ENCODE measurements at regions not wholly inside any gene's neighbourhood (a gene's known extent, or its start where the extent isn't known, plus 50 kb on each side); places are given as distances from the start of the nearest gene placed in this dataset.

DNA sequence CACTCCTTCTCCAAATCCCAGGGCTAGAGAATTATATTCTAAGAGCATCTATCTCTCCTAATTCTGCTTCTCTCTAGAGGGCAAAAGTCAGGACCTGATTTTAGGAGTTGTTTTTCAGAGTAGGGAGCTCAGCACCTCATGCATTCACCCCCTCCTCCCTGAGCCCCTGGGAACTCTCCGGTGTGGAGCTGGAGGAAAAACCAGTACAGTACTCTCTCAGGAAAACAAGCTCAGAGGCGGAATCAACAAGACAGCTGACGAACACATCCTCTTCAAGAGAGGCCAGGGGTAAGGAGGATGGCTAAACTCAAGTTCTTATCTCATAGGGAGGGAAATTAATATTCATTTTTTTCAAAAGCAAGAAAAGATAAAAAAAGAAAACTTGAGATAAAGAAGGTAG, 120.1 kb upstream of the CDYL start:
- TF ChIP-seq, protein P1, sequence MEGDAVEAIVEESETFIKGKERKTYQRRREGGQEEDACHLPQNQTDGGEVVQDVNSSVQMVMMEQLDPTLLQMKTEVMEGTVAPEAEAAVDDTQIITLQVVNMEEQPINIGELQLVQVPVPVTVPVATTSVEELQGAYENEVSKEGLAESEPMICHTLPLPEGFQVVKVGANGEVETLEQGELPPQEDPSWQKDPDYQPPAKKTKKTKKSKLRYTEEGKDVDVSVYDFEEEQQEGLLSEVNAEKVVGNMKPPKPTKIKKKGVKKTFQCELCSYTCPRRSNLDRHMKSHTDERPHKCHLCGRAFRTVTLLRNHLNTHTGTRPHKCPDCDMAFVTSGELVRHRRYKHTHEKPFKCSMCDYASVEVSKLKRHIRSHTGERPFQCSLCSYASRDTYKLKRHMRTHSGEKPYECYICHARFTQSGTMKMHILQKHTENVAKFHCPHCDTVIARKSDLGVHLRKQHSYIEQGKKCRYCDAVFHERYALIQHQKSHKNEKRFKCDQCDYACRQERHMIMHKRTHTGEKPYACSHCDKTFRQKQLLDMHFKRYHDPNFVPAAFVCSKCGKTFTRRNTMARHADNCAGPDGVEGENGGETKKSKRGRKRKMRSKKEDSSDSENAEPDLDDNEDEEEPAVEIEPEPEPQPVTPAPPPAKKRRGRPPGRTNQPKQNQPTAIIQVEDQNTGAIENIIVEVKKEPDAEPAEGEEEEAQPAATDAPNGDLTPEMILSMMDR (IDR thresholded peaks at IDR 0.05; ENCODE audit: low read depth, low read length), result no peak
- TF ChIP-seq MYC (IDR thresholded peaks at IDR 0.05; ENCODE audit: low read depth, low read length) (no peak), POLR2A (IDR thresholded peaks at IDR 0.05; ENCODE audit: extremely low read depth, insufficient read length) (no peak)
- TF ChIP-seq, protein P2, sequence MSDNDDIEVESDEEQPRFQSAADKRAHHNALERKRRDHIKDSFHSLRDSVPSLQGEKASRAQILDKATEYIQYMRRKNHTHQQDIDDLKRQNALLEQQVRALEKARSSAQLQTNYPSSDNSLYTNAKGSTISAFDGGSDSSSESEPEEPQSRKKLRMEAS (IDR thresholded peaks at IDR 0.05; ENCODE audit: low read depth, low read length), result no peak
- DNase-seq (ENCODE audit: low read depth), result no peak

DNA sequence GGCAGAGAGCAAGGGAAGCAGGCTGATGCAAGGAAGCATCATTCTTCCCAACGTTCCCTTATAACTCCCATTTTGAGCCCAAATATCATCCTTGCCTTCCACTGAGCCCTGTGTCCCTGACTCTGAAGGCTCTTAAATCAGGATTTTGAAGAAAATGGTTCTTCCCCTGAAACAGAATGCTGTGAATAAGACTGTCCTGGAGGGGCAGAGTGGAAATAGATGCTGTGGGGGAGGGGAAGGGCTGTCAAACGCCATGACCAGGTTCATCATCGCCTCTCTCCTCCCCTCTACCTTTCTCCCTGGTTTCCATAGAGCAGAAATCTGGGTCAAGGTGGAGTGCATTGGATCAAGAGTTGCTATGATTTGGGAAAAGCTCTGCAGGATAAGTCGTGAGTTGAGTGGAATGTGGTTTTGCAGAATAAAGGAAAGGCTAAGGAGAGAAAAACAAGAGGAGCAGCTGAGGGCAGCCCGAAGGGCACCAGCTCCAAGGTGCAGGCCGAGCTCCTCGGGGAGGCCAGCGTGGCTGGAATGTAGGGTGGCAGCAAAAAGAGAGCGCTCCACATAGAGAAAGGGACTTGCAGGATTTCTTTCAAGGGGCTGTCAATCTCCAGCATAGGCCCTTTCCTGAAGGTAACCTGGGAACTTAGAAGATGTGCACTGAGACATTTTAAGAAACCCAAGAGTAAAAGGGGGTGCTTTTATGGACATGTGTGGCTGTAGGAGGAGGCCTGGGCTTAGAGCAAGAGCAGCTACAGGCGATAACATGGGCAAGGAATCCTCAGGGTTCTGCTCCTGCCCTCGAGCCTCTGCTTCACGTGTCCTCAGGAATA, 120.8 kb upstream of the CDYL start:
- TF ChIP-seq, protein P2 (IDR thresholded peaks at IDR 0.05; ENCODE audit: low read depth, low read length), result no peak
- TF ChIP-seq POLR2A (IDR thresholded peaks at IDR 0.05; ENCODE audit: extremely low read depth, insufficient read length), result no peak
- TF ChIP-seq, protein P1 (IDR thresholded peaks at IDR 0.05; ENCODE audit: low read depth, low read length), result no peak
- H3K4me3 ChIP-seq (ENCODE audit: low read depth, low read length), result no peak overlapping the region
- no peak for DNase-seq (ENCODE audit: low read depth)

More for the DNA sequence above, 120.1 kb upstream of the CDYL start:
- H3K4me3 ChIP-seq (ENCODE audit: low read depth, low read length), result no peak overlapping the region

DNA sequence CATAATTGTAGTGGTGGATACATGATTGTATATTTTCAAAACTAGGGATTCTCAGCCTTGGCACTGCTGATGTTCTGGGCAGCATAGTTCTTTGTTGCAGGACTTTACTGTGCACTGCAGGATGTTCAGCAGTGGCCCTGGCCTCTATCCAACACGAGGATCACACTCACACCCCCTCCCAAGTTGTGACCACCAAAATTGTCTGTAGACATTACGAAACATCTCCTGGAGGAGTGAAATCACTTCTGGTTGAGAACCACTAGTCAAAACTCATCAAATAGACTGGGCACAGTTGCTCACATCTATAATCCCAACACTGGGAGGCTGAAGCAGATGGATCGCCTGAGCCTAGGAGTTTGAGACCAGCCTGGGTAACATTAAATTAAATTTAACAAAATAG, 123.1 kb upstream of the CDYL start:
- peak; percentile 65 for DNase-seq (ENCODE audit: low read depth)
- TF ChIP-seq, protein P1 (IDR thresholded peaks at IDR 0.05; ENCODE audit: low read depth, low read length), result no peak
- TF ChIP-seq POLR2A (IDR thresholded peaks at IDR 0.05; ENCODE audit: extremely low read depth, insufficient read length), result no peak
- H3K4me3 ChIP-seq (ENCODE audit: low read depth, low read length), result no peak overlapping the region

DNA sequence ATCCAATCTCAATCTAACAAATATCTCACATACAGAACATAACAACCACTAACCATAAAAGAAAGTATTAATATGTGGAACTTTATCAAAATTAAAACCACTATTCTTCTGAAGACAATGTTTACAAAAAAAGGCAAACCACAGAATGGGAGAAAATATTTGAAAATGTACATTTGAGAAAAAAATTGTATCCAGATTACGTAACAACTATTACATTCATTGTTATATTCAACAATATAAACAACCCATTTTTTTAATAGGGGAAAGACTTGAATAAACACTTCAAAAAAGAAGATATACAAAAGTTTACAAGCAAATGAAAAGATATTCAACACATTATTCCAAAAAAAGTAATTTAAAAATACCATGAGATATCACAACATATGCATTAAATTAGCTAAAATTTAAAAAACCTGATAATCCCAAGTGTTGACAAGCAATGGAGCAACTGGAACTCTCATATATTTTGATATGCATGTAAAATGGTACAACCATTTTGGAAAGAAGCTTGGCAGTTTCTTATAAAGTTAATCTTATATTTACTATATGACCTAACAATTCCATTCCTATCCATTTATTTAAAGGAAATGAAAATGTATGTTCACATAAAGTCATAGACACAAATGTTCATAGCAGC, 124.3 kb upstream of the CDYL start:
- H3K4me3 ChIP-seq (ENCODE audit: low read depth, low read length), result no peak overlapping the region
- DNase-seq (ENCODE audit: low read depth), result no peak
- TF ChIP-seq, protein P2 (IDR thresholded peaks at IDR 0.05; ENCODE audit: low read depth, low read length), result no peak
- no peak for TF ChIP-seq MYC (IDR thresholded peaks at IDR 0.05; ENCODE audit: low read depth, low read length)
- TF ChIP-seq, protein P1 (IDR thresholded peaks at IDR 0.05; ENCODE audit: low read depth, low read length), result no peak
- TF ChIP-seq POLR2A (IDR thresholded peaks at IDR 0.05; ENCODE audit: extremely low read depth, insufficient read length), result no peak

DNA sequence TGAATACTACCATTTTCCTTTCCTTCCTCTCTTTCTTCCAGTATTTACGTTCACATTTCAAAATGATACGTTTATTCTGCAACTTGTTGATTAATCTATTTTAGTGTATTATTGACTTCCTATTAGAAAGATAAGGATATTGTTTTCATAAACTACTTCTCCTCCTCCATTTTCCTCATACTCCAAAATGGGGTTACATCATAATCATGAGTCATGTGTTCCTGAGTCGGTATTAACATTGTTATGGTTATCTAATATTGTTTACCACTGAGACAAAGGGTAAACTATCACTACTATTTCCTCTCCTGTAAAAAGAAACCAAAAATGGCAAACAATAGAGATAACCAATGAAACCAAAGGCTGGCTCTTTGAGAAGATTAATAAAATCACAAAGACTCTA, 126.5 kb upstream of the CDYL start:
- TF ChIP-seq MYC (IDR thresholded peaks at IDR 0.05; ENCODE audit: low read depth, low read length), result no peak
- TF ChIP-seq, protein P1 (IDR thresholded peaks at IDR 0.05; ENCODE audit: low read depth, low read length), result no peak
- TF ChIP-seq POLR2A (IDR thresholded peaks at IDR 0.05; ENCODE audit: extremely low read depth, insufficient read length), result no peak
- TF ChIP-seq, protein P2 (IDR thresholded peaks at IDR 0.05; ENCODE audit: low read depth, low read length), result no peak
- no peak overlapping the region for H3K4me3 ChIP-seq (ENCODE audit: low read depth, low read length)
- DNase-seq (ENCODE audit: low read depth), result no peak
